PC-3 (cell line): ENCODE measurements at regions not wholly inside any gene's neighbourhood (a gene's known extent, or its start where the extent isn't known, plus 50 kb on each side); places are given as distances from the start of the nearest gene placed in this dataset.

Source experiments
- ATAC-seq: fragments of 200-7000 bp; cut with Tn5 transposase; 2 replicates; pipeline ENCODE4 v1.9.1; 2020; ENCODE audit warnings: mild to moderate bottlenecking, moderate library complexity
- BruUV-seq: library from RNA; stranded (reverse); fragments of 400-500 nt; replicated peaks from 2 replicates; lab custom pipeline; 2021; lab: Mats Ljungman, UMichigan
- CTCF ChIA-PET: fragments of 300-600 bp; sonication (Branson Sonifier 250); formaldehyde crosslinking; loops from one replicate; lab custom pipeline; 2022; ENCODE audit warnings: antibody characterized with exemption; lab: Charles Lee
- POLR2A ChIA-PET: fragments of 300-600 bp; sonication (Branson Sonifier 250); formaldehyde crosslinking; loops from one replicate; lab custom pipeline; 2022; ENCODE audit warnings: antibody characterized with exemption; ENCODE audit not compliant: unreplicated experiment; lab: Charles Lee
- DNase-seq: peaks from one replicate; pipeline ENCODE4 v3.0.0-alpha.2; 2015
- H2AFZ ChIP-seq: fragments of 300-600 bp; sonication (generic); 2 replicates; pipeline ENCODE4 v1.6.0; 2016; ENCODE audit warnings: antibody characterized with exemption, low read length
- H3F3A ChIP-seq: fragments of 300-600 bp; sonication (generic); one replicate; pipeline ENCODE4 v1.6.0; 2017; ENCODE audit warnings: antibody characterized with exemption, low read length, control low read depth, mild to moderate bottlenecking; ENCODE audit not compliant: unreplicated experiment
- H3K27ac ChIP-seq: fragments of 300-600 bp; sonication (generic); 2 replicates; pipeline ENCODE4 v1.5.1; 2016; ENCODE audit warnings: mild to moderate bottlenecking, low read length
- H3K27me3 ChIP-seq: fragments of 300-600 bp; sonication (generic); 2 replicates; pipeline ENCODE4 v1.6.1; 2016; ENCODE audit warnings: low read length, mixed read lengths
- H3K36me3 ChIP-seq: fragments of 300-600 bp; sonication (generic); 2 replicates; pipeline ENCODE4 v1.6.1; 2016; ENCODE audit warnings: low read depth, mixed run types, low read length, mixed read lengths
- H3K4me1 ChIP-seq: fragments of 300-600 bp; sonication (generic); 2 replicates; pipeline ENCODE4 v1.5.1; 2016; ENCODE audit warnings: low read length; ENCODE audit not compliant: insufficient read depth
- H3K4me2 ChIP-seq: fragments of 300-600 bp; sonication (generic); 2 replicates; pipeline ENCODE4 v1.6.0; 2016; ENCODE audit warnings: low read length
- H3K4me3 ChIP-seq: fragments of 300-600 bp; sonication (generic); 2 replicates; pipeline ENCODE4 v1.5.1; 2016; ENCODE audit warnings: mild to moderate bottlenecking, low read length, mixed read lengths
- H3K79me2 ChIP-seq: fragments of 300-600 bp; sonication (generic); 2 replicates; pipeline ENCODE4 v1.6.1; 2017; ENCODE audit warnings: low read length, mixed read lengths
- H3K9ac ChIP-seq: fragments of 300-600 bp; sonication (generic); 2 replicates; pipeline ENCODE4 v1.6.0; 2016; ENCODE audit warnings: mild to moderate bottlenecking, low read length
- H3K9me2 ChIP-seq: fragments of 300-600 bp; sonication (generic); replicated peaks from 2 replicates; pipeline ENCODE4 v1.6.1; 2016; ENCODE audit warnings: mixed run types, low read length, mixed read lengths
- H3K9me3 ChIP-seq: fragments of 300-600 bp; sonication (generic); 2 replicates; pipeline ENCODE4 v1.6.1; 2016; ENCODE audit warnings: low read length, mixed read lengths
- H4K20me1 ChIP-seq: fragments of 300-600 bp; sonication (generic); 2 replicates; pipeline ENCODE4 v1.6.1; 2016; ENCODE audit warnings: low read length, mixed read lengths
- EZH2 ChIP-seq: fragments of 300-600 bp; sonication (generic); IDR thresholded peaks from one replicate; pipeline ENCODE4 v1.6.1; 2017; ENCODE audit warnings: antibody characterized with exemption, mild to moderate bottlenecking, low read length; ENCODE audit not compliant: unreplicated experiment
- EZH2phosphoT487 ChIP-seq: fragments of 300-600 bp; sonication (generic); IDR thresholded peaks from 2 replicates; pipeline ENCODE4 v1.6.1; 2018; ENCODE audit warnings: mild to moderate bottlenecking, antibody characterized with exemption, low read length, borderline replicate concordance
- intact Hi-C: fragments of 100-400 bp; cut with micrococcal nuclease; formaldehyde crosslinking; loops from 2 replicates; pipeline ENCODE4 v1.9.0; 2023
- TF ChIP-seq, protein P1 (sequence below): fragments of 300-600 bp; sonication (generic); conservative IDR thresholded peaks from 2 replicates; pipeline ENCODE4 v1.5.1; 2017; ENCODE audit warnings: antibody characterized with exemption, low read depth, mild to moderate bottlenecking, low read length

DNA sequence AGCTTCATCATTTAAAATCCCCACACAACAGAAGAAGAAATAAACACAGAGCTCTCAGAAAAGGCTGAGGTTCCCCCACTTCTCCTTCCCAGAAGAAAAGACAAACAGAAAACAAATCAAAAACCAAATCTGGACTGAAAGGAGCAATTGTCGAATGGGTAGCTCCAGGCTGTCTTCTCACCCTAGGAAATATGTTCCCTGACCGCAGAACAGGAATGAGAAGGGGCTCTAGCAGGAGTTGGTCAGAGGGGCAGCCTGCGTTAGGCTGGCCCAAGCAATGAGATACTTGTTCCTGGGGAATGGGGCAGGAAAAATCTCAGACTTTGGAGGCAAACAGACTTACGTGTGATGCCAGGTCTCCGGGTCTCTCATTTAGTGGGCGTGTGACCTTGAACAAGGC is 562.6 kb upstream of the CADM1 start:
- intact Hi-C loops = no loop called here
- Histone ChIP-seq H3K4me2 (no peak overlapping the region), H3K27me3 (no peaks in the 10 kb centered on the region), H2AFZ (no peak overlapping the region), H3K4me1 (no peaks in the 10 kb centered on the region), H3K79me2 (no peaks in the 10 kb centered on the region), H3K4me3 (no peak overlapping the region), H3K9me2 (no peaks in the 10 kb centered on the region), H4K20me1 (no peaks in the 10 kb centered on the region), H3K36me3 (no peaks in the 10 kb centered on the region), H3F3A (no peaks in the 10 kb centered on the region), H3K9me3 (0 out of 2 replicates have a peak, but pooled peaks cover 11% of the 10 kb centered on the region), H3K9ac (no peak overlapping the region), H3K27ac (no peak overlapping the region)
- no peak for TF ChIP-seq EZH2
- TF ChIP-seq, protein P1, sequence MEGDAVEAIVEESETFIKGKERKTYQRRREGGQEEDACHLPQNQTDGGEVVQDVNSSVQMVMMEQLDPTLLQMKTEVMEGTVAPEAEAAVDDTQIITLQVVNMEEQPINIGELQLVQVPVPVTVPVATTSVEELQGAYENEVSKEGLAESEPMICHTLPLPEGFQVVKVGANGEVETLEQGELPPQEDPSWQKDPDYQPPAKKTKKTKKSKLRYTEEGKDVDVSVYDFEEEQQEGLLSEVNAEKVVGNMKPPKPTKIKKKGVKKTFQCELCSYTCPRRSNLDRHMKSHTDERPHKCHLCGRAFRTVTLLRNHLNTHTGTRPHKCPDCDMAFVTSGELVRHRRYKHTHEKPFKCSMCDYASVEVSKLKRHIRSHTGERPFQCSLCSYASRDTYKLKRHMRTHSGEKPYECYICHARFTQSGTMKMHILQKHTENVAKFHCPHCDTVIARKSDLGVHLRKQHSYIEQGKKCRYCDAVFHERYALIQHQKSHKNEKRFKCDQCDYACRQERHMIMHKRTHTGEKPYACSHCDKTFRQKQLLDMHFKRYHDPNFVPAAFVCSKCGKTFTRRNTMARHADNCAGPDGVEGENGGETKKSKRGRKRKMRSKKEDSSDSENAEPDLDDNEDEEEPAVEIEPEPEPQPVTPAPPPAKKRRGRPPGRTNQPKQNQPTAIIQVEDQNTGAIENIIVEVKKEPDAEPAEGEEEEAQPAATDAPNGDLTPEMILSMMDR = no peak
- no peak for TF ChIP-seq EZH2phosphoT487
- DNase-seq (no peak), ATAC-seq (no peak)
- BruUV-seq = no TSS peak
- CTCF ChIA-PET = no interaction called here
- POLR2A ChIA-PET = no interaction called here

DNA sequence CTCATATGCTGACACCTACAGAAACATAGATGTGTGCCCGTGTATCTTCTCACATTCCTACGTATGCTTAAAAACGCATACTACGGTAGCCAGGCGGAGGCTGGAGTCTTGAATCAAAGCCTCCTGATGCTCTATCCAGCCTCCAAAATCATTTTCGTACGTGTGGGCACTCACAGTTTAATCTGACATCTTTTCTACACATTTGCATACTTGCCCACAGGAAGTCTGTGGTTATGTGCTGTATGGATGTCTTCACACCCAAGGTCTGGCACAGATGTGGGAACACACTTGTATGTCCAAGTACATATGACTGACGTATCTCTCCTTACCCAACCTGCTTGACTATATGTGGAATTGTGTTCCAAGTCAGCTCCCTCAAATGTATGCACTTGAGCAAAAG is 561.8 kb upstream of the CADM1 start:
- Histone ChIP-seq H3K4me1 (no peaks in the 10 kb centered on the region), H3K79me2 (no peaks in the 10 kb centered on the region), H4K20me1 (no peaks in the 10 kb centered on the region), H3K9ac (no peak overlapping the region), H3K36me3 (no peaks in the 10 kb centered on the region), H2AFZ (no peak overlapping the region), H3K4me2 (no peak overlapping the region), H3K27ac (no peak overlapping the region), H3K9me2 (no peaks in the 10 kb centered on the region), H3F3A (no peaks in the 10 kb centered on the region), H3K4me3 (no peak overlapping the region), H3K9me3 (0 out of 2 replicates have a peak, but pooled peaks cover 11% of the 10 kb centered on the region), H3K27me3 (no peaks in the 10 kb centered on the region)
- ATAC-seq = no peak
- ChIA-PET CTCF (no interaction called here), POLR2A (no interaction called here)
- no TSS peak for BruUV-seq
- TF ChIP-seq, protein P1 = no peak
- TF ChIP-seq EZH2phosphoT487 = no peak
- TF ChIP-seq EZH2 = no peak
- no peak for DNase-seq
- intact Hi-C loops = no loop called here

DNA sequence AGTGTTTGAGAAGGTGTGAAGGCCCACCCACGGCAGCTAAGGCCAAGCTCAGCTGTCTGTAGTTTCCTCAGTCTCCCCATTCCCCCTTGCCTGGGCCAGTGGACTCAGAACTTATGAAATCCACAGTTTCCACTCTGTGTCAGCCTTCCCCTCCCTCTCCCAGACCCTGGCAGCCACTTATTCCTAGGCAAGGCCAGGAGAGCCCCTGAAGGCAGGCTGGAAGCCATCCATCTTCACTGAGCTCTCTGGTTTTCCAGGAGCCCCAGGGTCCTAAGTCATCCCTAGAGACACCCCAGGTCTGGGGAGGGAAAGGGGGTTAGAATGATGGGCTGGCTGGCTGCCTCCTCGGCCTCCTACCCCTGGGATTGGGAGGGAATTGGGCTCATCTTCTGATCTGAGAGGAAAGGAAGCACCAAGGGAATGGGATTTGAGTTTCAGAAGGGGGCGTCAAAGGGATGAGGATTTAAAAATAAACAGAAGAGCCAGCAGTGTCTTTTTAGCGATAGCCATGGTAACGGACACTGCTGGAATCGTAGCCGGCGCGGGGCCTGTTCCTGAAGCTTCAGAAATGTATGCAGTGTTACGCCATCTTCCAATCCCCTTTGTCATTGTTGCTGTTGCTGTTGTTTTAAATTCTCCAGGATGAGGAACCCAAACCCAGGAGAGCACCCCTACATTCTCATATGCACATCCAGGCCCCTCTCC is 561.1 kb upstream of the CADM1 start:
- no peaks in the 10 kb centered on the region for H3K27me3 ChIP-seq
- H3K4me3 ChIP-seq = no peak overlapping the region
- H4K20me1 ChIP-seq = no peaks in the 10 kb centered on the region
- BruUV-seq = no TSS peak
- H3K79me2 ChIP-seq = no peaks in the 10 kb centered on the region
- no peak for ATAC-seq
- H3K36me3 ChIP-seq = no peaks in the 10 kb centered on the region
- 0 out of 2 replicates have a peak, but pooled peaks cover 11% of the 10 kb centered on the region for H3K9me3 ChIP-seq
- CTCF ChIA-PET = no interaction called here
- no peaks in the 10 kb centered on the region for H3K9me2 ChIP-seq
- H3K4me1 ChIP-seq = no peaks in the 10 kb centered on the region
- H3F3A ChIP-seq = no peaks in the 10 kb centered on the region
- H3K9ac ChIP-seq = no peak overlapping the region
- H3K27ac ChIP-seq = no peak overlapping the region
- intact Hi-C loops = no loop called here
- POLR2A ChIA-PET = no interaction called here
- H2AFZ ChIP-seq = no peak overlapping the region
- no peak for TF ChIP-seq EZH2
- TF ChIP-seq, protein P1 = no peak
- no peak for TF ChIP-seq EZH2phosphoT487
- no peak for DNase-seq
- no peak overlapping the region for H3K4me2 ChIP-seq
